Small intestine (tissue), 7 donors: ENCODE measurements at regions not wholly inside any gene's neighbourhood (a gene's known extent, or its start where the extent isn't known, plus 50 kb on each side); places are given as distances from the start of the nearest gene placed in this dataset.
A peak's percentile ranks its signal among the peaks of the same experiment; 100 is the strongest.

Experiments used
- DNase-seq, 2 donors: peaks; one replicate each; pipeline versions ENCODE4 v3.0.0 to v3.0.0-alpha.2; 2013
- FAIRE-seq: peaks from 2 replicates; lab custom pipeline; 2012; peaks lifted over from hg19 to GRCh38; lab: Jason Lieb, UNC
- H3K27ac ChIP-seq, 3 donors: one replicate each; pipeline ENCODE4 v1.5.1; 2013; ENCODE audit warnings: low read length in 2 of 3, mild to moderate bottlenecking in 2 of 3, control low read depth in 1 of 3, inconsistent platforms in 1 of 3, low read depth in 1 of 3, moderate library complexity in 1 of 3
- H3K27me3 ChIP-seq, 3 donors: one replicate each; pipeline ENCODE4 v1.6.1; 2013; ENCODE audit warnings: low read length in 3 of 3, inconsistent platforms in 1 of 3; ENCODE audit not compliant: control insufficient read depth in 3 of 3, insufficient read depth in 3 of 3
- H3K36me3 ChIP-seq, 3 donors: one replicate each; pipeline ENCODE4 v1.6.1; 2013; ENCODE audit warnings: low read length in 3 of 3, inconsistent platforms in 1 of 3, low read depth in 1 of 3, mild to moderate bottlenecking in 1 of 3, moderate library complexity in 1 of 3; ENCODE audit not compliant: control insufficient read depth in 3 of 3, insufficient read depth in 2 of 3
- H3K4me1 ChIP-seq, 3 donors: one replicate each; pipeline ENCODE4 v1.6.1; 2013; ENCODE audit warnings: low read length in 2 of 3, inconsistent platforms in 1 of 3, low read depth in 1 of 3, mild to moderate bottlenecking in 1 of 3, moderate library complexity in 1 of 3; ENCODE audit not compliant: control insufficient read depth in 3 of 3, insufficient read depth in 2 of 3
- H3K4me3 ChIP-seq, 3 donors: one replicate each; pipeline ENCODE4 v1.5.1; 2013; ENCODE audit warnings: low read length in 3 of 3, control low read depth in 1 of 3, inconsistent platforms in 1 of 3, low read depth in 1 of 3, mild to moderate bottlenecking in 1 of 3, moderate library complexity in 1 of 3
- H3K9me3 ChIP-seq, 2 donors: one replicate each; pipeline ENCODE4 v1.6.1; 2013; ENCODE audit warnings: low read depth in 1 of 2, low read length in 1 of 2; ENCODE audit not compliant: control insufficient read depth in 2 of 2, insufficient read depth in 1 of 2
- WGBS, 3 donors: extraction: QIAGEN DNeasy Blood & Tissue Kit; methylation state at CpG; one replicate each; pipeline ENCODE4 v1.1.7; 2013; 5-methylcytosine and 5-hydroxymethylcytosine counted together
- donor health status: healthy with polysubstance abuse.
- donor health status: control.
- donor health status: control.
- donor health status: Bipolar disorder and iron deficiency.
- donor health status: healthy.

- no peaks in the 10 kb centered on the region for H3K27me3 ChIP-seq
- no peak for FAIRE-seq
- WGBS, 3 donors, result 65 to 90% (median 87%) methylated on average over 2 of the region's 2 CpGs
Observed at GRCh38 chr5:125639858-125640257, 783.4 kb upstream of the GRAMD2B start.

GRCh38 chr5:125652761-125653160, 770.4 kb upstream of the GRAMD2B start:
- WGBS, 3 donors, result 92 to 100% (median 97%) methylated on average over 2 of the region's 2 CpGs
- DNase-seq (no peak), FAIRE-seq (no peak)
- no peaks in the 10 kb centered on the region for H3K36me3 ChIP-seq
- H3K4me3 ChIP-seq, result no peak overlapping the region
- H3K27ac ChIP-seq, result no peak overlapping the region
- H3K4me1 ChIP-seq, result no peaks in the 10 kb centered on the region
- H3K9me3 ChIP-seq, result no peaks in the 10 kb centered on the region
- H3K27me3 ChIP-seq, result no peaks in the 10 kb centered on the region

More at GRCh38 chr5:125639858-125640257, 783.4 kb upstream of the GRAMD2B start:
- no peak overlapping the region for H3K4me3 ChIP-seq
- DNase-seq, result no peak
- H3K27ac ChIP-seq, result no peak overlapping the region
- peaks cover 0 to 16% of the 10 kb centered on the region in 2 donors for H3K9me3 ChIP-seq
- no peaks in the 10 kb centered on the region for H3K4me1 ChIP-seq
- no peaks in the 10 kb centered on the region for H3K36me3 ChIP-seq

GRCh38 chr5:125654392-125654791, 768.8 kb upstream of the GRAMD2B start:
- Histone ChIP-seq H3K27ac (no peak overlapping the region), H3K36me3 (no peaks in the 10 kb centered on the region), H3K9me3 (no peaks in the 10 kb centered on the region), H3K4me1 (no peaks in the 10 kb centered on the region), H3K27me3 (no peaks in the 10 kb centered on the region), H3K4me3 (no peak overlapping the region)
- FAIRE-seq (no peak), DNase-seq (no peak)

- FAIRE-seq (no peak), DNase-seq (peak in 1 of 2 donors; percentile 18)
- H3K27ac ChIP-seq, result no peak overlapping the region
- no peaks in the 10 kb centered on the region for H3K9me3 ChIP-seq
- no peak overlapping the region for H3K4me3 ChIP-seq
- no peaks in the 10 kb centered on the region for H3K36me3 ChIP-seq
- H3K4me1 ChIP-seq, result no peaks in the 10 kb centered on the region
- H3K27me3 ChIP-seq, result no peaks in the 10 kb centered on the region
Observed at GRCh38 chr5:125655156-125655555, 768.1 kb upstream of the GRAMD2B start.

- DNase-seq, result peak in 1 of 2 donors; percentile 7
- no peak overlapping the region for H3K4me3 ChIP-seq
- no peaks in the 10 kb centered on the region for H3K4me1 ChIP-seq
- no peaks in the 10 kb centered on the region for H3K27me3 ChIP-seq
- H3K27ac ChIP-seq, result no peak overlapping the region
- no peak for FAIRE-seq
- no peaks in the 10 kb centered on the region for H3K36me3 ChIP-seq
- H3K9me3 ChIP-seq, result peaks cover 0 to 2% of the 10 kb centered on the region in 2 donors
- WGBS, 3 donors, result 61 to 77% (median 69%) methylated on average over 2 of the region's 2 CpGs
Observed at GRCh38 chr5:125657936-125658335, 765.3 kb upstream of the GRAMD2B start.

GRCh38 chr5:125659316-125660023, 763.7 kb upstream of the GRAMD2B start:
- FAIRE-seq (no peak), DNase-seq (peak in 1 of 2 donors; percentile 15)
- H3K9me3 ChIP-seq, result peaks cover 0 to 2% of the 10 kb centered on the region in 2 donors
- no peak overlapping the region for H3K27ac ChIP-seq
- no peaks in the 10 kb centered on the region for H3K4me1 ChIP-seq
- H3K27me3 ChIP-seq, result no peaks in the 10 kb centered on the region
- 13 to 30% (median 28%) methylated on average over 2 of the region's 2 CpGs for WGBS, 3 donors
- no peaks in the 10 kb centered on the region for H3K36me3 ChIP-seq
- no peak overlapping the region for H3K4me3 ChIP-seq

- no peak for FAIRE-seq
- WGBS, 3 donors, result 92 to 98% (median 94%) methylated on average over 1 of the region's 1 CpG
- Histone ChIP-seq H3K27ac (no peak overlapping the region), H3K4me1 (no peaks in the 10 kb centered on the region), H3K27me3 (no peaks in the 10 kb centered on the region), H3K36me3 (no peaks in the 10 kb centered on the region), H3K9me3 (peaks cover 0 to 2% of the 10 kb centered on the region in 2 donors), H3K4me3 (no peak overlapping the region)
- no peak for DNase-seq
Observed at GRCh38 chr5:125660231-125660895, 762.8 kb upstream of the GRAMD2B start.

GRCh38 chr5:125661584-125661983, 761.6 kb upstream of the GRAMD2B start:
- DNase-seq, result no peak
- Histone ChIP-seq H3K9me3 (peaks cover 0 to 2% of the 10 kb centered on the region in 2 donors), H3K4me3 (no peak overlapping the region), H3K27ac (no peak overlapping the region), H3K4me1 (no peaks in the 10 kb centered on the region), H3K36me3 (no peaks in the 10 kb centered on the region), H3K27me3 (no peaks in the 10 kb centered on the region)
- no peak for FAIRE-seq
- WGBS, 3 donors, result 79 to 93% (median 90%) methylated on average over 1 of the region's 1 CpG
